ENCODE measurements at regions not wholly inside any gene's neighbourhood (a gene's known extent, or its start where the extent isn't known, plus 50 kb on each side); places are given as distances from the start of the nearest gene placed in this dataset.

DNA sequence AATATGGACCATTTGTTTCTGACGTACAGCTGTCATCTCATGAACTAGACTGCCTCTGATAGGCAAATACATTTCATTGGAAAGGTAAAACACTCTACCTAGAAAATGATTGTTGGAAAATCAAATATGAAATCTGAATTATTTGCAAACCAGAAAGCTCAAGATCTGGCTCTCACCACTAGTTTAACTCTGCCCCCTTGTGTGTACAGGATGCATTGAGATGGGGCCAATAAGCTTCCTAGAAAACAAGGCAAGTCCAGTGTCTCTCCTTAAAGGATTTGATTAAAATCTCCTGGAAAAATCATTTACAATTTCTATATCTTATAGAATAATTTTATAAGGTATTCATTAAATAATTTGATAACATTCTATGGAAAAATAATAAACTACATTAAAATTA, 311.9 kb upstream of the ANKH start:
- no CpG with 5 or more reads among the region's 1 CpG for WGBS, 2 donors (ENCODE audit: extremely low coverage in 2 of 2, insufficient read length in 2 of 2, insufficient replicate concordance in 1 of 2)
- Histone ChIP-seq H3K14ac (ENCODE audit: low read length) (no peak overlapping the region), H2BK12ac (ENCODE audit: low read length) (no peak overlapping the region), H3K27me3 (ENCODE audit: control insufficient read depth in 3 of 3, insufficient read depth in 3 of 3, low read depth in 1 of 3, low read length in 3 of 3) (no peaks in the 10 kb centered on the region), H2BK120ac (ENCODE audit: low read depth, low read length) (no peak overlapping the region), H3K4me3 (ENCODE audit: low read length in 2 of 2) (no peak overlapping the region), H3K9ac (ENCODE audit: low read depth, low read length, poor library complexity) (no peak overlapping the region), H4K91ac (ENCODE audit: low read depth, low read length, poor library complexity) (no peak overlapping the region), H2BK15ac (ENCODE audit: low read length) (no peak overlapping the region), H3K18ac (ENCODE audit: low read length) (no peak overlapping the region), H3K4ac (ENCODE audit: low read length) (no peak overlapping the region), H4K8ac (ENCODE audit: low read depth, low read length) (no peak overlapping the region), H3K4me1 (ENCODE audit: control insufficient read depth in 2 of 2, insufficient read depth in 1 of 2, low read depth in 1 of 2, low read length in 2 of 2) (no peaks in the 10 kb centered on the region), H2BK5ac (ENCODE audit: low read length) (no peak overlapping the region), H3K9me3 (replicated peaks in 1 of 2; ENCODE audit: control insufficient read depth in 2 of 2, insufficient read depth in 1 of 2, low read depth in 1 of 2, low read length in 2 of 2) (no peaks in the 10 kb centered on the region), H2AK5ac (ENCODE audit: low read depth, low read length) (no peak overlapping the region), H3K23ac (ENCODE audit: low read depth, low read length, poor library complexity) (no peak overlapping the region), H3K27ac (replicated peaks; ENCODE audit: low read length) (no peak overlapping the region), H3K79me1 (ENCODE audit: low read depth, low read length) (no peaks in the 10 kb centered on the region), H3K4me2 (ENCODE audit: insufficient read depth, low read length, poor library complexity, severe bottlenecking) (no peak overlapping the region), H2AFZ (ENCODE audit: low read length) (no peak overlapping the region), H3K36me3 (replicated peaks in 1 of 2; ENCODE audit: control insufficient read depth in 2 of 2, insufficient read depth in 2 of 2, low read length in 2 of 2) (no peaks in the 10 kb centered on the region)
- no peak for DNase-seq (ENCODE audit: low spot score)

DNA sequence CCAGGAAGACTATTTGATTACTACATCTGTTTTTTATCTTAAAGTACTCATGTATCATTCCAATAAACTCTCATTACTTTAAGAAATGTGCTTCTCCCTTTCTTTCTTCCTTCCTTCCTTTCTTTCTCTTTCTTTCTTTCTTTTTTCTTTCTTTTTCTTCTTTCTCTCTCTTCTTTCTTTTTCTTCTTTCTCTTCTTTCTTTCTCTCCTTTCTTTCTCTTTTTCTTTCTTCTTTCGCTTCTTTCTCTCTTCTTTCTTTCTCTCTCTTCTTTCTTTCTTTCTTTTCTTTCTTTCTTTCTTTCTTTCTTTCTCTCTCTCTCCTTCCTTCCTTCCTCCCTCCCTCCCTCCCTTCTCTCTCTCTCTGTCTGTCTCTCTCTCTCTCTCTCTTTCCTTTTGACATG, 298.6 kb upstream of the ANKH start:
- Histone ChIP-seq H2BK12ac (ENCODE audit: low read length) (no peak overlapping the region), H3K23ac (ENCODE audit: low read depth, low read length, poor library complexity) (no peak overlapping the region), H2BK15ac (ENCODE audit: low read length) (no peak overlapping the region), H2BK5ac (ENCODE audit: low read length) (no peak overlapping the region), H3K18ac (ENCODE audit: low read length) (no peak overlapping the region), H3K9me3 (replicated peaks in 1 of 2; ENCODE audit: control insufficient read depth in 2 of 2, insufficient read depth in 1 of 2, low read depth in 1 of 2, low read length in 2 of 2) (peaks cover 0 to 7% of the 10 kb centered on the region in 2 donors), H3K9ac (ENCODE audit: low read depth, low read length, poor library complexity) (no peak overlapping the region), H3K4me1 (ENCODE audit: control insufficient read depth in 2 of 2, insufficient read depth in 1 of 2, low read depth in 1 of 2, low read length in 2 of 2) (no peaks in the 10 kb centered on the region), H2AFZ (ENCODE audit: low read length) (no peak overlapping the region), H2BK120ac (ENCODE audit: low read depth, low read length) (no peak overlapping the region), H2AK5ac (ENCODE audit: low read depth, low read length) (no peak overlapping the region), H4K8ac (ENCODE audit: low read depth, low read length) (no peak overlapping the region), H3K4me2 (ENCODE audit: insufficient read depth, low read length, poor library complexity, severe bottlenecking) (no peak overlapping the region), H3K79me1 (ENCODE audit: low read depth, low read length) (no peaks in the 10 kb centered on the region), H3K4ac (ENCODE audit: low read length) (no peak overlapping the region), H3K27ac (replicated peaks; ENCODE audit: low read length) (no peak overlapping the region), H3K4me3 (ENCODE audit: low read length in 2 of 2) (no peak overlapping the region), H3K14ac (ENCODE audit: low read length) (no peak overlapping the region), H4K91ac (ENCODE audit: low read depth, low read length, poor library complexity) (no peak overlapping the region), H3K36me3 (replicated peaks in 1 of 2; ENCODE audit: control insufficient read depth in 2 of 2, insufficient read depth in 2 of 2, low read length in 2 of 2) (no peaks in the 10 kb centered on the region), H3K27me3 (ENCODE audit: control insufficient read depth in 3 of 3, insufficient read depth in 3 of 3, low read depth in 1 of 3, low read length in 3 of 3) (no peaks in the 10 kb centered on the region)
- no peak for DNase-seq (ENCODE audit: low spot score)
- no CpG with 5 or more reads among the region's 1 CpG for WGBS, 2 donors (ENCODE audit: extremely low coverage in 2 of 2, insufficient read length in 2 of 2, insufficient replicate concordance in 1 of 2)

DNA sequence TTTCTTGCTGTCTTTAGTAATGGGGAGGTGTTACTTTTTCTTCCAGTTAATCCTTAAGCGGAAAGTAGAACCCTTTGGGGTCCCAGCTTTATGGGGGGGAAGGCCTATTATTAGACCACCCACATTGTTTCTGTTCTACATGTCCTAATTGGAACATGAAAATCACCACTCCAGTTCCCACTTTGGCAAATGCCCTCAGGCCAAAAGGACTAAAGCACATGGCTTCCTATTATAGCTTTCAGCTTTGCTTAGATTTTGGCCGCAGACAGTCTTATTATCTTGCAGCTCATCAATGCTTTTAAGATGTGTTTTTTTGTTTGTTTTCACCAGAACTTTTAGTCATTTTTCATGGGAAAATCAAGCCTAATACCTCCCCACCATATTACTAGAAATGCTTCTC, 296.8 kb upstream of the ANKH start:
- no CpG with 5 or more reads among the region's 2 CpGs for WGBS, 2 donors (ENCODE audit: extremely low coverage in 2 of 2, insufficient read length in 2 of 2, insufficient replicate concordance in 1 of 2)
- H3K4me2 ChIP-seq (ENCODE audit: insufficient read depth, low read length, poor library complexity, severe bottlenecking) = no peak overlapping the region

DNA sequence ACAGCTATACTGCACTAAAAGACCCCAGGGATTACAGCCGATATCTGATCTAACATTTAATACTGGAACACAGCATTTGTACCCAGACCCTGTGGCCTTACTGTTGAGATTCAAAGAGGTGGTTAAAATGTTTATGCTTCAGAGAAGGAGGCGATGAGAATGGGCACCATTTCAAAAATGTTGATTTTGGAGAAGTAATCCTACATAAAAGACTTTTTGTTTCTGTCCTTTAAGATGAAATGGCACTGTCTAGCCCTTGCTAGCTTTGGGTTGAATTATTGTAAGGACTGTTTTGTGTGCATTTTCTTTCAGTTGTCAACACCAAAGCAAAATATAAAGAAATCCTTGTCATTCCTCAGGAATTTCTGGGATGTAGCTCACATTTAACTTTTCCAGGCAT, 288.5 kb upstream of the ANKH start:
- Histone ChIP-seq H3K23ac (ENCODE audit: low read depth, low read length, poor library complexity) (no peak overlapping the region), H4K91ac (ENCODE audit: low read depth, low read length, poor library complexity) (no peak overlapping the region), H3K18ac (ENCODE audit: low read length) (no peak overlapping the region), H3K4me3 (ENCODE audit: low read length in 2 of 2) (no peak overlapping the region), H3K14ac (ENCODE audit: low read length) (no peak overlapping the region), H2BK12ac (ENCODE audit: low read length) (no peak overlapping the region), H2BK15ac (ENCODE audit: low read length) (no peak overlapping the region), H3K4me2 (ENCODE audit: insufficient read depth, low read length, poor library complexity, severe bottlenecking) (no peak overlapping the region), H2BK120ac (ENCODE audit: low read depth, low read length) (no peak overlapping the region), H3K79me1 (ENCODE audit: low read depth, low read length) (no peaks in the 10 kb centered on the region), H2BK5ac (ENCODE audit: low read length) (no peak overlapping the region), H3K4me1 (ENCODE audit: control insufficient read depth in 2 of 2, insufficient read depth in 1 of 2, low read depth in 1 of 2, low read length in 2 of 2) (peaks cover 0 to 2% of the 10 kb centered on the region in 2 donors), H2AK5ac (ENCODE audit: low read depth, low read length) (no peak overlapping the region), H3K9ac (ENCODE audit: low read depth, low read length, poor library complexity) (no peak overlapping the region), H4K8ac (ENCODE audit: low read depth, low read length) (no peak overlapping the region), H3K27ac (replicated peaks; ENCODE audit: low read length) (no peak overlapping the region), H3K36me3 (replicated peaks in 1 of 2; ENCODE audit: control insufficient read depth in 2 of 2, insufficient read depth in 2 of 2, low read length in 2 of 2) (no peaks in the 10 kb centered on the region), H2AFZ (ENCODE audit: low read length) (no peak overlapping the region), H3K9me3 (replicated peaks in 1 of 2; ENCODE audit: control insufficient read depth in 2 of 2, insufficient read depth in 1 of 2, low read depth in 1 of 2, low read length in 2 of 2) (peaks cover 0 to 3% of the 10 kb centered on the region in 2 donors), H3K27me3 (ENCODE audit: control insufficient read depth in 3 of 3, insufficient read depth in 3 of 3, low read depth in 1 of 3, low read length in 3 of 3) (no peaks in the 10 kb centered on the region), H3K4ac (ENCODE audit: low read length) (no peak overlapping the region)
- DNase-seq (ENCODE audit: low spot score) = no peak
- no CpG with 5 or more reads among the region's 2 CpGs for WGBS, 2 donors (ENCODE audit: extremely low coverage in 2 of 2, insufficient read length in 2 of 2, insufficient replicate concordance in 1 of 2)

More for the DNA sequence above, 296.8 kb upstream of the ANKH start:
- H3K23ac ChIP-seq (ENCODE audit: low read depth, low read length, poor library complexity) = no peak overlapping the region
- no peak overlapping the region for H2AFZ ChIP-seq (ENCODE audit: low read length)
- no peak overlapping the region for H2BK5ac ChIP-seq (ENCODE audit: low read length)
- H3K14ac ChIP-seq (ENCODE audit: low read length) = no peak overlapping the region
- no peaks in the 10 kb centered on the region for H3K36me3 ChIP-seq (replicated peaks in 1 of 2; ENCODE audit: control insufficient read depth in 2 of 2, insufficient read depth in 2 of 2, low read length in 2 of 2)
- no peak overlapping the region for H2BK15ac ChIP-seq (ENCODE audit: low read length)
- no peaks in the 10 kb centered on the region for H3K4me1 ChIP-seq (ENCODE audit: control insufficient read depth in 2 of 2, insufficient read depth in 1 of 2, low read depth in 1 of 2, low read length in 2 of 2)
- H4K91ac ChIP-seq (ENCODE audit: low read depth, low read length, poor library complexity) = no peak overlapping the region
- no peaks in the 10 kb centered on the region for H3K79me1 ChIP-seq (ENCODE audit: low read depth, low read length)
- H2BK120ac ChIP-seq (ENCODE audit: low read depth, low read length) = no peak overlapping the region
- H2BK12ac ChIP-seq (ENCODE audit: low read length) = no peak overlapping the region
- H3K9ac ChIP-seq (ENCODE audit: low read depth, low read length, poor library complexity) = no peak overlapping the region
- no peak overlapping the region for H2AK5ac ChIP-seq (ENCODE audit: low read depth, low read length)
- no peaks in the 10 kb centered on the region for H3K27me3 ChIP-seq (ENCODE audit: control insufficient read depth in 3 of 3, insufficient read depth in 3 of 3, low read depth in 1 of 3, low read length in 3 of 3)
- no peak overlapping the region for H3K27ac ChIP-seq (replicated peaks; ENCODE audit: low read length)
- H3K18ac ChIP-seq (ENCODE audit: low read length) = no peak overlapping the region
- H3K4me3 ChIP-seq (ENCODE audit: low read length in 2 of 2) = no peak overlapping the region
- no peak overlapping the region for H4K8ac ChIP-seq (ENCODE audit: low read depth, low read length)
- no peak overlapping the region for H3K4ac ChIP-seq (ENCODE audit: low read length)
- H3K9me3 ChIP-seq (replicated peaks in 1 of 2; ENCODE audit: control insufficient read depth in 2 of 2, insufficient read depth in 1 of 2, low read depth in 1 of 2, low read length in 2 of 2) = peaks cover 0 to 7% of the 10 kb centered on the region in 2 donors
- no peak for DNase-seq (ENCODE audit: low spot score)

Measured in neuronal stem cell (in vitro differentiated cells).